B cell (primary cell): ENCODE measurements at regions not wholly inside any gene's neighbourhood (a gene's known extent, or its start where the extent isn't known, plus 50 kb on each side); places are given as distances from the start of the nearest gene placed in this dataset.

Experiments used
- CTCF ChIP-seq: fragments of 200-600 bp; IDR thresholded peaks from one replicate; pipeline ENCODE4 v1.8.0; 2022; ENCODE audit warnings: antibody characterized with exemption, mild to moderate bottlenecking
- EZH2 ChIP-seq: IDR thresholded peaks from 2 replicates; pipeline ENCODE4 v1.6.1; 2012; ENCODE audit warnings: borderline replicate concordance, low read depth, mild to moderate bottlenecking, moderate library complexity, low read length; ENCODE audit not compliant: insufficient read depth, poor library complexity, severe bottlenecking

GRCh38 chr2:180570864-180571263 lies 409.5 kb upstream of the UBE2E3 start:
- no peak for TF ChIP-seq CTCF
- no peak for TF ChIP-seq EZH2
